Cardiac septum (tissue), 1 donor: ENCODE measurements at regions not wholly inside any gene's neighbourhood (a gene's known extent, or its start where the extent isn't known, plus 50 kb on each side); places are given as distances from the start of the nearest gene placed in this dataset.
"Not testable (repeated sequence)": the region's sequence is repeated elsewhere in the genome, so short reads cannot be mapped to it uniquely, and the experiment has no call there.

Experiments
- DNase-seq: peaks from one replicate; pipeline ENCODE4 v3.0.0-alpha.2; 2020; ENCODE audit warnings: low spot score
- intact Hi-C: fragments of 100-400 bp; cut with DNase I; formaldehyde crosslinking; loops from one replicate; pipeline ENCODE4 v1.14.0; 2022
- donor health status: DM: no; HTN: no; CAD: no.

DNA sequence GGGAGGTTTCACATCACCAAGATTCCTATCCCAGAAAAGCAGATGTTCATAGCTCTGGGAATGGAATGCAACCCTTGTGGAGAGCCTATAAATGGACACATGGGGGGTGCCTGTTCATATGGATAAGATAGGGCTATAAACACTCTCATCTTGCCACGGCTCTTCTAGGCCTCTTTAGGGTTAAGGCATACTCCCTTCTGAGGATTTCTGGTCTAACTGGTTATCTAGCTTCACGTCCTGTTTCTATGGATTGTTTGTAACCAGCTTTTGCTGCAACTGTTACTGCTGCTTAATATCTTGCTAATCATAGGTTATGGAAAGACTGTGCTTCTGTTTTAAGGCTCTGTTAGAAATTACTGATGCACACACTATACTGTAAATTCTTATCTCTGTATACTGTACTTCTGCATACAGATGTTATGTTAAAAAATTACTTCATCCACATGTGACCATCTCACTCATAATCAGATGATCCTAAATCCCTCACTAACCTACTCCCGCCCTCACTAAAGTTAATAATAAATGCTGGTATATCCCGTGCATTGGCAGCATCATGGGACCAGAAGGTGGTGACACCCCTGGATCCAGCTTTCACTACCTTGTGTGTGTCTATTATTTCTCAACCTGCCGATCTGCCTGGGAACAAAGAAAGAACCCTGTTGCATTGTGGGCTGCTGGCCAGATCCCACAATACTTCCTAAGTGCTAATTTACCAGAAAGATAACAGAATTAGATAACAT lies 68.7 kb downstream of the PRKAB2 start:
- intact Hi-C loops, DNase-seq: not testable (repeated sequence)

DNA sequence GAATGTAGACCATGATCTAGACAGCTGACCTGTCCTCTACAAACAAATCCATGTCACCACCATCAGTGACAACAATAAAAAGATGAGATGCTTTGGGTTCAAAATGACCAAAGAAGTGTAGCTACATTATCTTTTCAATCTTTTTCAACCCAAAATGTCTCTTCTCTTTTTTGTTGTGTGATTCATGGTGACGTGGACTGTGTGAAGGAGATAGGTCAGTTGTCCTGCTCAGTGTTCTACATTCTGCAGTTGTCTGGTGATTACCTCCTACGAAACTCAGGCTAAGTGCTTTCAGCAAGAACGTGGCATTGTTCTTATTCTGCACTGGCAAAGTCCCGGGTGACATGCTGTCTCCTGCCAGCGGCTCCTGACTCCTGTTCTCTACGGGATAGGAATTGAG lies 73.1 kb downstream of the PRKAB2 start:
- intact Hi-C loops, result no loop called here
- DNase-seq, result no peak

- intact Hi-C loops, DNase-seq: not testable (repeated sequence)
These were observed 73.8 kb downstream of the PRKAB2 start for GRCh38 chr1:147098338-147098973.

DNA sequence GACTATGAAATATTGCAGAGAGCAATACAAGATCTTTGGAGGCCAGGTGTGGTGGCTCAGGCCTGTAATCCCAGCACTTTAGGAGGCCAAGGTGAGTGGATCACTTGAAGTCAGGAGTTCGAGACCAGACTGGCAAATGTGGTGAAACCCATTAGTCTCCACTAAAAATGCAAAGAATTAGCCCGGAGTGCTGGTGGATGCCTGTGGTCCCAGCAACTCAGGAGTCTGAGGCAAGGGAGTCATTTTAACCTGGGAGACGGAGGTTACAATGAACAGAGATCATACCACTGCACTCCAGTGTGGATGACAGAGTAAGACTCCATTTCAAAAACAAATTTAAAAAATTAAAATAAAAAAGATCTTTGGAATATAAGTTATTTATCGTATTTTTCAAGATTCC lies 76.6 kb downstream of the PRKAB2 start:
- no peak for DNase-seq
- intact Hi-C loops, result no loop called here

- no peak for DNase-seq
- intact Hi-C loops, result no loop called here
These were observed 80.5 kb downstream of the PRKAB2 start for GRCh38 chr1:147091801-147092200.

- DNase-seq, result no peak
- intact Hi-C loops, result no loop called here
These were observed 82.8 kb downstream of the PRKAB2 start for GRCh38 chr1:147089457-147089856.

DNA sequence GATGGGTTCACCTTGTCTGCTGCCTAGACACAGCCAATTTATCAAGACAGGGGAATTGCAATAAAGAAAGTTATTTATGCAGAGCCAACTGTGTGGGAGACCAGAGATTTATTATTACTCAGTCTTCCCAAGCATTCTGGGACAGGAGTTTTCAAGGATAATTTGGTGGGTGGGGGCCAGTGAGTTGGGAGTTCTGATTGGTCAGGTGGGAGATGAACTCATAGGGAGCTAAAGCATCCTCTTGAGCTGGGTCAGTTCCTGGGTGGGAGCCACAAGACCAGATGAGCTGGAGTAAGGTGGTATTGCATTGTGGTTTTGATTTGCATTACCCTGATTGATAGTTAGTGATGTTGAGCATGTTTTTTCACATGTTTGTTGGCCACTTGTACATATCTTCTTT lies 86.1 kb downstream of the PRKAB2 start:
- intact Hi-C loops, result no loop called here
- DNase-seq, result no peak

DNA sequence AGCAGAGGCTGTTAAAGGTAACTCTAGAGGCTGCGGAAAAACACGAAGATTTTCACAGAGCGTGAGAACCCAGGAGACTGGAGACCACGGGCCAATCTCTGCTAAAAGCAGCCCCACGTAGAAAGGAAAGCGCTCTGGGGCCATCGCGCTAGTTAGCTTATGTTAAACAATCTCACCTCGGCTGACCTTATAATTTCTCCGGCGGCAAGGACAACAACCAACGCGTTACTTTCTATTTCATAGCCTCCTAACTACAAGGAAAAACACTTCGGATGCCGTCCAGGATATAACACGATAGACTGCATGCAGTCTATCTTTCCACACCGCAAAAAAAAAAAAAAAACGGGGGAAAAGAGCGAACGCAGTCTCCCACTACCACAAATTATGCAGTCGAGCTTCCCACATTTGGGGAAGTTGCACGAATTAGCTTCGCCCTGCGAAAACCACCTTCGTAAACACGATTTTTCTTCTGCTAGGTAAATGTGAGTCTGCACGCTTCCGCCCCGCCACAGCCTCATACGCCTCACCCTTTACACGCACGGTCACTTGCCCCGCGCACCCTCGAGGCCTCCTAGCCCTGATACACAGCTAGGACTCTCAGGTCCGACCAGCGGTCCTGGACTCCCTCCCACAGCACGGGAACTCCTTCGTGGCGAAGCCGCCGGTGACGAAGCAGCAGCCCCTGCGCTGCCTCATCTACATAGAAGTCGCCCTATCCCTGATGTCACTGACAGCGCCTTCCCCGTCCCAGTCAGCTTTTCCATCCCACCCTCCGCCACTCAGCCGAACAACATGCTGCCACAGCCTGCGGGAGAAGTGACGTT lies 87.8 kb downstream of the PRKAB2 start:
- peak; percentile 80 for DNase-seq
- intact Hi-C loops, result no loop called here

DNA sequence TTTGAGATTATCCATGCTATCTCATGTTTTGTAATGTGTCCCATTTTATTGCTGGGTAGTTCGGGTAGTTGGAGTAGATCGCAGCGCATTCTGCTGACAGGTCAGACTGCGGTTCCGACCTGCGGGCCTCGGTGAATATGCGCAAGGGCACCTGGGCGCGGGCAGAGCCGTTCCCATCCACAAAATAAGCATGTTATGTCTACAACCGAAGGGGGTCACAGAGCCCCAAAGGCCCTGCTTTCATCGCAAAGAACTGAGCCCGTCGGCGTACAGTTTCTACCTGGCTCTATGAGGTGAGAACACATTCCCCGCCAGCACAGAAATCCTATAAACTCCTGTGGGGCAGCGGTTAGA lies 88.4 kb downstream of the PRKAB2 start:
- intact Hi-C loops, result no loop called here
- DNase-seq, result no peak

GRCh38 chr1:147080671-147081394 lies 91.4 kb downstream of the PRKAB2 start:
- intact Hi-C loops, result no loop called here
- no peak for DNase-seq

- intact Hi-C loops, result no loop called here
- DNase-seq, result no peak
These were observed 92.1 kb downstream of the PRKAB2 start for GRCh38 chr1:147080006-147080661.

GRCh38 chr1:147079400-147080005 lies 92.8 kb downstream of the PRKAB2 start:
- intact Hi-C loops, result no loop called here
- no peak for DNase-seq

DNA sequence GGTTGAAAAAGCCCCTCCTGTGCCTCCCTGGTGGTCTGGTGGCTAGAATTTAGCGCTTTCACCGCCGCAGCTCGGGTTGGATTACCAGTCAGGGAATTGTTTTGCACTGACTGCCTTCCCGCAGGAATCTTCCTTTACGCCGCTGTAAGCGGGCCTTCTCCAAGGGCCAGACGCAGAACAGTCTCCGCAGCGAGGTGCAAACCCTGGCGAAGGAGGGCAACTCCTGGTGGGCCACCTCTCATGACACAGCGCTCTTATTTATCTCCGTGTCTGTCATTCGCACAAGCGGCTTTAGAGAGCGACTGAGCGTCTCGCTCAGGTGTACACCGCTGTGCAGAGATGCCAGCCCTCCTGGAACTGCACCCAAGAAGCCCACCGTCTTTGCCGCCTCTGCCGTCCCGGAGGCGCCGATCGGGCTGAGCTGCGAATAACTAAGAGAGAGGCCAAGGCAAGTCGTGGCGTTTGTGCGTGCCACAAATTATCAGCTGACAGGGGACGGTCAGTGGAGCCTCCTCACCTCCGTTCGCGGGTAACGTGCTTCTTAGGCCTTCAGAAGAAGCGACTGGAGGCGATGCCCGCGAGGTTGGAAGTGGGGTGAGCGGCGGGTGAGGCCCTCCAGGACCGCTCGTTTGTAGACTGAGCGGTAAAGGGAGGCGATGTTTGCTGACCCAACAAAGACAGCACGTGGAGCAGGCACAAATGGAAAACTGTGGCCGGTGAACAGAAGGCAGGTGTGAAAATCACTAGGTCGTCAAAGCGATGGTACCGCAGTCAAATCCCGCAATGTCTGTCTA lies 93.5 kb downstream of the PRKAB2 start:
- DNase-seq, result no peak
- intact Hi-C loops, result no loop called here

DNA sequence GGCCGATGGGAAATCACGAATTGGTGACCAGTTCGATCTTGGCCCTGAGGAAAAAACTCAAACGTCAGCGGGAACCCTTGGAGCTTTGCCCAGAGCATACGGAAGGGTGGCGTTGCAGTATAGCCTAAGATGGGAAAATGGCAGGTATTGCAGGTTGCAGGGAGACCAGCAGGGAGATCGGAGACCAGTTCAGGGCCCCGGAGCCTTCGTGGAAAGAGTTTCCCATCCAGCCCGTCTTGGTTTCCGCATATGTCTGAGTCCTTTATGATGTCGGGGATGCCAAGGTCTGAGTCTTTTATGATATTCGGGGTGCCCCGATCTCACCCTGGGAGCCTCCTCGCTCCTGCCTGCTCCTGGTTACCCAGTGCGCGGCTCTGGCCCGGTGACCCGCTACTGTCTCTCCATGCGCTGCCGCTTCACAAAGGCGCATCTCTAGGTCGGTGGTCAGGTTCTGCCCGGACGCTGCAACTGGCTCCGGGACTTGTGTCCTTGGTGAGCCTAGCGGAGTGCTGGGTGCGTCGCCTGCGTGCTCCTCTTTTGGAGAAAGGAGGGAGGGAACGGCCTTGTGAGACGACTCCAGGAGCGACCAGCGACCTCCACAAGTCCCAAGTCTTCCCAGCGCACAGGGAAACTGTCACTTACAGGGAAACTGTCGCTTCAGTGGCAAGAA lies 94.2 kb downstream of the PRKAB2 start:
- intact Hi-C loops, result no loop called here
- no peak for DNase-seq

GRCh38 chr1:147077523-147077922 lies 94.7 kb downstream of the PRKAB2 start:
- intact Hi-C loops, result no loop called here
- DNase-seq, result no peak

- intact Hi-C loops, result no loop called here
- no peak for DNase-seq
These were observed 95.2 kb downstream of the PRKAB2 start for GRCh38 chr1:147077081-147077480.

DNA sequence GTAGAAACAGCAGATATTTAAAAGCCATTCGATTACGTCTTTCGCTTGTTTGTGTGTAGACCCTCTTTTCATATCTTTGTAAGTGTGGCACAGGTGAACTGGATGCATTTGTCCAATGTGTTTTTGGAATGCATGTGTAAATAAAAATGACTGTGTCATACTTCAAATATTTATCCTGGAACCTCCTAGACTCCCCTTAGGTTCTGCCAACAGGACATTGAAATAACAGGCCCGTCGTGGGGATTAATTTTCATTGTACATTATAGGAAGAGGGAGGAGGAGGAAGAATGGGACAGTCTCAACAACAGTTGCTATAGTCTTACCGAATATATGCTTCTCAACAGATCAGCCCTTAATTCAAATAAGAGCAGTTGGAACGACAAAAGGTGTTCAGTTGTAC lies 95.8 kb downstream of the PRKAB2 start:
- intact Hi-C loops, result no loop called here

More for the DNA sequence above, 95.8 kb downstream of the PRKAB2 start:
- DNase-seq, result no peak
